ENCODE measurements at regions not wholly inside any gene's neighbourhood (a gene's known extent, or its start where the extent isn't known, plus 50 kb on each side); places are given as distances from the start of the nearest gene placed in this dataset.

- Histone ChIP-seq H3K36me3 (replicated peaks in 1 of 2) (no peaks in the 10 kb centered on the region), H3K27ac (no peak overlapping the region), H3K27me3 (no peaks in the 10 kb centered on the region), H3K4me1 (replicated peaks in 1 of 2) (no peaks in the 10 kb centered on the region), H3K4me3 (no peak overlapping the region), H3K9me3 (replicated peaks in 1 of 3) (no peaks in the 10 kb centered on the region)
- intact Hi-C loops (cut with DNase I) = no loop called here
- DNase-seq = no peak
- WGBS, 4 donors = 58 to 67% (median 63%) methylated on average over 1 of the region's 1 CpG
- TF ChIP-seq CTCF (IDR thresholded peaks at IDR 0.05) = no peak
Observed at GRCh38 chr14:84814391-84814790, 715.6 kb upstream of the FLRT2 start.

DNA sequence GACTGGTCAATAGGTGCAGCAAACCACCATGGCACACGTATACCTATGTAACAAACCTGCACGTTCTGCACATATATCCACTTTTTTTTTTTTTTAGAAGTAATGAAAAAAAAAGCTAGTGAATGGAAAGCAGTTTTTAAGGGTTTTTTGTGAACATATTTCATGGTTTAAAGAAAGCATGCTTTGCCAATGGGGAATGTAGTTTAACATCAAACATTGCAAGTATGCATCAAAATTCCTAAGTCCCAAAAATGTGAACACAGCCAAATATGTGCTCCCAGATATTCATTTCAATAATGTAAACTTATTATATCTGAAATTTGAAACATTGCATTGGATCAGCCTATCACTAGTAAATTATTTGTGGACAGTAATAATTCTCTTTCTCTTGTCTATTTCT, 710.4 kb upstream of the FLRT2 start:
- Histone ChIP-seq H3K4me3 (no peak overlapping the region), H3K4me1 (replicated peaks in 1 of 2) (no peaks in the 10 kb centered on the region), H3K27me3 (no peaks in the 10 kb centered on the region), H3K9me3 (replicated peaks in 1 of 3) (no peaks in the 10 kb centered on the region), H3K36me3 (replicated peaks in 1 of 2) (no peaks in the 10 kb centered on the region), H3K27ac (no peak overlapping the region)
- intact Hi-C loops (cut with DNase I) = no loop called here
- TF ChIP-seq POLR2A (IDR thresholded peaks at IDR 0.05) (no peak), CTCF (IDR thresholded peaks at IDR 0.05) (no peak)
- 70 to 95% (median 91%) methylated on average over 2 of the region's 2 CpGs for WGBS, 4 donors
- no peak for DNase-seq

- no peaks in the 10 kb centered on the region for H3K9me3 ChIP-seq (replicated peaks in 1 of 3)
- H3K27ac ChIP-seq = no peak overlapping the region
- 86 to 89% (median 87%) methylated on average over 8 of the region's 8 CpGs for WGBS, 4 donors
- no peaks in the 10 kb centered on the region for H3K4me1 ChIP-seq (replicated peaks in 1 of 2)
- no peak for DNase-seq
- H3K4me3 ChIP-seq = no peak overlapping the region
- no peaks in the 10 kb centered on the region for H3K27me3 ChIP-seq
- intact Hi-C loops (cut with DNase I) = no loop called here
- TF ChIP-seq CTCF (IDR thresholded peaks at IDR 0.05) (no peak), POLR2A (IDR thresholded peaks at IDR 0.05) (no peak)
- no peaks in the 10 kb centered on the region for H3K36me3 ChIP-seq (replicated peaks in 1 of 2)
Observed at GRCh38 chr14:84825481-84826251, 704.3 kb upstream of the FLRT2 start.

DNA sequence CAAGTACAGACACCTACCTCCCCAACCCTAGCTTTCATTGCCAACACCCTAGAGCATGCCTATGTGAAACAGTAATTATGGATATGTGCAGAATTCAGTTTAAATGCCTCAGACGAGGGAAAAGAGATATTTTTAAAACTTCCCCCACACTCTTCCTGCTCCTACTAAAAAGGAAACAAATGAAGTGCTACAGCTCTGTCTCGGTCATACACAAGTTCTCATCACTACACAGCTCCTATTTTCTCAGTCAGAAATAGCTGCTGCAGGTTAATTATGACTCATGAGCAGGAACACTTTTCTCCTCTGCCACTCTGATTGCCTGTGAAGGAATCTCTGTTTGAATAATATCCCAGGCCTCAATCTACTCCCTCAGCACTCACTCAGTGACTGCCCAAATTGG, 703.6 kb upstream of the FLRT2 start:
- Histone ChIP-seq H3K4me1 (replicated peaks in 1 of 2) (no peaks in the 10 kb centered on the region), H3K27ac (no peak overlapping the region), H3K36me3 (replicated peaks in 1 of 2) (no peaks in the 10 kb centered on the region), H3K4me3 (no peak overlapping the region), H3K9me3 (replicated peaks in 1 of 3) (no peaks in the 10 kb centered on the region), H3K27me3 (no peaks in the 10 kb centered on the region)
- TF ChIP-seq CTCF (IDR thresholded peaks at IDR 0.05) = no peak
- no peak for TF ChIP-seq POLR2A (IDR thresholded peaks at IDR 0.05)
- DNase-seq = no peak
- intact Hi-C loops (cut with DNase I) = no loop called here
- WGBS, 4 donors = 67 to 76% (median 71%) methylated on average over 2 of the region's 2 CpGs
